Adrenal gland (tissue), 9 donors: ENCODE measurements at regions not wholly inside any gene's neighbourhood (a gene's known extent, or its start where the extent isn't known, plus 50 kb on each side); places are given as distances from the start of the nearest gene placed in this dataset.

Source experiments
- DNase-seq, 7 donors: peaks; one replicate each; pipeline ENCODE4 v3.0.0-alpha.2; 2019 to 2020
- H3K27ac ChIP-seq, 5 donors: fragments of 200-600 bp; sonication (generic) in 4 of 5; 1 replicate in 3 of 5; 2 replicates in 2 of 5; pipeline versions ENCODE4 v1.5.1 to v1.8.0; 2016 to 2020; ENCODE audit warnings: mild to moderate bottlenecking in 1 of 5
- H3K27me3 ChIP-seq: fragments of 200-600 bp; 2 replicates; pipeline ENCODE4 v1.8.0; 2021
- H3K36me3 ChIP-seq, 2 donors: fragments of 200-600 bp; replicated peaks in 1 of 2; 1 replicate in 1 of 2; 2 replicates in 1 of 2; pipeline versions ENCODE4 v1.5.1 to v1.8.0; 2018 to 2022
- H3K4me1 ChIP-seq, 2 donors: fragments of 200-600 bp; replicated peaks in 1 of 2; 1 replicate in 1 of 2; 2 replicates in 1 of 2; pipeline versions ENCODE4 v1.5.1 to v1.8.0; 2018 to 2021
- H3K4me3 ChIP-seq, 4 donors: fragments of 200-600 bp; sonication (generic) in 3 of 4; one replicate each; pipeline ENCODE4 v1.5.1; 2016 to 2018
- H3K9me3 ChIP-seq, 3 donors: fragments of 200-600 bp; sonication (generic) in 1 of 3; replicated peaks in 1 of 3; 1 replicate in 2 of 3; 2 replicates in 1 of 3; pipeline versions ENCODE4 v1.5.1 to v1.8.0; 2016 to 2021
- CTCF ChIP-seq, 6 experiments: fragments of 450-650 bp in 4 of 6; fragments of 200-600 bp in 2 of 6; sonication (generic) in 1 of 6; IDR thresholded peaks; 1 replicate in 5 of 6; 2 replicates in 1 of 6; pipeline versions ENCODE4 v1.5.1 to v1.8.0; 2016 to 2021; ENCODE audit warnings: antibody characterized with exemption in 6 of 6, mild to moderate bottlenecking in 2 of 6, moderate library complexity in 1 of 6
- POLR2A ChIP-seq, 2 donors: fragments of 450-650 bp; IDR thresholded peaks; one replicate each; pipeline ENCODE4 v1.6.1; 2017; ENCODE audit warnings: antibody characterized with exemption in 2 of 2, mild to moderate bottlenecking in 2 of 2, moderate library complexity in 1 of 2
- WGBS, 4 donors: extraction: QIAGEN DNeasy Blood & Tissue Kit in 2 of 4; methylation state at CpG; one replicate each; pipeline versions ENCODE4 v1.1.5 to v1.1.7; 2013 to 2017; 5-methylcytosine and 5-hydroxymethylcytosine counted together
- intact Hi-C, 2 donors: fragments of 100-400 bp; cut with DNase I; formaldehyde crosslinking; loops; one replicate each; pipeline versions ENCODE4 v1.14.1 to v1.15.0; 2022 to 2023
- donor health status: healthy with polysubstance abuse.
- donor health status: Bipolar disorder and iron deficiency.
- donor health status: DM: yes; HTN: yes; CAD: no.
- donor health status: DM: no; HTN: no; CAD: no.
- donor health status: DM: no; HTN: no; CAD: no.

- H3K4me3 ChIP-seq: no peak overlapping the region
- TF ChIP-seq POLR2A (IDR thresholded peaks at IDR 0.05): no peak
- no peak for TF ChIP-seq CTCF (IDR thresholded peaks at IDR 0.05)
- H3K9me3 ChIP-seq: no peaks in the 10 kb centered on the region
- intact Hi-C loops: no loop called here
- H3K27me3 ChIP-seq: no peaks in the 10 kb centered on the region
- no peak for DNase-seq
- no peak overlapping the region for H3K27ac ChIP-seq
- WGBS, 4 donors: 91 to 97% (median 95%) methylated on average over 2 of the region's 2 CpGs
- no peaks in the 10 kb centered on the region for H3K36me3 ChIP-seq
- H3K4me1 ChIP-seq: peaks cover 5 to 14% of the 10 kb centered on the region in 2 donors
Measured at GRCh38 chr5:135229122-135229521, 169.9 kb downstream of the MACROH2A1 start.

GRCh38 chr5:135228222-135228621 lies 170.8 kb downstream of the MACROH2A1 start:
- intact Hi-C loops: no loop called here
- Histone ChIP-seq H3K27me3 (no peaks in the 10 kb centered on the region), H3K27ac (no peak overlapping the region), H3K4me1 (peaks cover 5 to 14% of the 10 kb centered on the region in 2 donors), H3K9me3 (no peaks in the 10 kb centered on the region), H3K4me3 (no peak overlapping the region), H3K36me3 (no peaks in the 10 kb centered on the region)
- no peak for DNase-seq
- 88 to 96% (median 91%) methylated on average over 1 of the region's 1 CpG for WGBS, 4 donors
- TF ChIP-seq CTCF (IDR thresholded peaks at IDR 0.05) (no peak), POLR2A (IDR thresholded peaks at IDR 0.05) (no peak)

GRCh38 chr5:135227064-135228022 lies 171.7 kb downstream of the MACROH2A1 start:
- TF ChIP-seq POLR2A (IDR thresholded peaks at IDR 0.05) (no peak), CTCF (IDR thresholded peaks at IDR 0.05) (no peak)
- H3K9me3 ChIP-seq: no peaks in the 10 kb centered on the region
- peak in 1 of 7 donors; percentile 1 for DNase-seq
- peaks cover 5 to 9% of the 10 kb centered on the region in 2 donors for H3K4me1 ChIP-seq
- no peak overlapping the region for H3K4me3 ChIP-seq
- no peaks in the 10 kb centered on the region for H3K36me3 ChIP-seq
- H3K27ac ChIP-seq: no peak overlapping the region
- WGBS, 4 donors: 71 to 100% (median 80%) methylated on average over 1 to 6 of the region's 6 CpGs
- intact Hi-C loops: no loop called here
- no peaks in the 10 kb centered on the region for H3K27me3 ChIP-seq

- no peaks in the 10 kb centered on the region for H3K27me3 ChIP-seq
- H3K9me3 ChIP-seq: no peaks in the 10 kb centered on the region
- TF ChIP-seq CTCF (IDR thresholded peaks at IDR 0.05): no peak
- no peak for TF ChIP-seq POLR2A (IDR thresholded peaks at IDR 0.05)
- peaks cover 5 to 9% of the 10 kb centered on the region in 2 donors for H3K4me1 ChIP-seq
- H3K36me3 ChIP-seq: no peaks in the 10 kb centered on the region
- peak in 6 of 7 donors; percentile 2 to 40 (median 10) for DNase-seq
- no peak overlapping the region for H3K27ac ChIP-seq
- intact Hi-C loops: no loop called here
- WGBS, 4 donors: 59 to 76% (median 68%) methylated on average over 16 of the region's 16 CpGs
- no peak overlapping the region for H3K4me3 ChIP-seq
Measured at GRCh38 chr5:135225856-135226560, 173.0 kb downstream of the MACROH2A1 start.
